Ramos (cell line): ENCODE measurements at regions not wholly inside any gene's neighbourhood (a gene's known extent, or its start where the extent isn't known, plus 50 kb on each side); places are given as distances from the start of the nearest gene placed in this dataset.

Source experiments
- in situ Hi-C: fragments of 300-500 bp; cut with MboI; formaldehyde crosslinking; loops from one replicate; pipeline ENCODE4 v1.14.3; 2022; ENCODE audit warnings: low sequenced_read_pairs; ENCODE audit not compliant: unreplicated experiment

- in situ Hi-C loops = no loop called here
These were observed 67.7 kb upstream of the NTF3 start for GRCh38 chr12:5364036-5364770.

DNA sequence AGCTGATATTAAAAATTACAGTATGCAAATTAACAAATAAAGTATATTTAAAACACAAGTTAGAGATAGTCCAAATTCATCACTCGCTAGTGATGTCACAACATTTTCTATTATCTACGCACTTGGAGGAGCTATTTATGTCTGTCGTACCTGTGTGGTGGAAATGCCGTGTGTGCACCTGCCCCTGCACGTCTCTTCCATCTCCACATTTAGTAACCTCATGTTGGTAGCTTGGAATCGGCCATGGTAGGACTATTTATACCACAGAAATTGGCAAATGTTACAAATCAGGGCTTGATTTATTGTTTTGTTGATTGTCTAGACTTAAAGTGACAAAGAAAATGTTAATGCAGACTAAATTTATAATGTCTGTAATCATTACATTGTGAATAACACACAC, 62.6 kb upstream of the NTF3 start:
- in situ Hi-C loops = no loop called here

DNA sequence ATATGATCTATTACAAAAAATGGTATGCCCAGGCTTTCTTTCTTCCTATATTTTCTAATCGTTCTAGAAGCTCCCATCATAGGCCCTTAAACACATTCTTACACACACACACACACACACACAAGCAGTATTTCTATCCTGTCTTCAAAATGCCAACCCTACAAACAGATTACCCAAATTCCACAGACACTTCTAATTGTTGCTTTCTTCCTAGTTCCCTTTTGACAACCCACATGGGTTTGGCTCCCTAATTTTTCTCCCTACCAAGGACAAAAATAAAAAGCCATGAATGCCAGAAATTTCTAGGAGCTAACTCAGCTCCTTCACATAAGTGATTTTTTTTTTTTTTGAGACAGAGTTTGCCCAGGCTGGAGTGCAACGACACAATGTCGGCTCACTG, 60.3 kb upstream of the NTF3 start:
- in situ Hi-C loops = no loop called here

- in situ Hi-C loops = no loop called here
These were observed 57.2 kb upstream of the NTF3 start for GRCh38 chr12:5374713-5375112.

GRCh38 chr12:5375547-5376295, 56.2 kb upstream of the NTF3 start:
- in situ Hi-C loops = no loop called here

GRCh38 chr12:5376591-5377207, 55.2 kb upstream of the NTF3 start:
- in situ Hi-C loops = no loop called here

GRCh38 chr12:5377997-5378592, 53.8 kb upstream of the NTF3 start:
- in situ Hi-C loops = no loop called here

DNA sequence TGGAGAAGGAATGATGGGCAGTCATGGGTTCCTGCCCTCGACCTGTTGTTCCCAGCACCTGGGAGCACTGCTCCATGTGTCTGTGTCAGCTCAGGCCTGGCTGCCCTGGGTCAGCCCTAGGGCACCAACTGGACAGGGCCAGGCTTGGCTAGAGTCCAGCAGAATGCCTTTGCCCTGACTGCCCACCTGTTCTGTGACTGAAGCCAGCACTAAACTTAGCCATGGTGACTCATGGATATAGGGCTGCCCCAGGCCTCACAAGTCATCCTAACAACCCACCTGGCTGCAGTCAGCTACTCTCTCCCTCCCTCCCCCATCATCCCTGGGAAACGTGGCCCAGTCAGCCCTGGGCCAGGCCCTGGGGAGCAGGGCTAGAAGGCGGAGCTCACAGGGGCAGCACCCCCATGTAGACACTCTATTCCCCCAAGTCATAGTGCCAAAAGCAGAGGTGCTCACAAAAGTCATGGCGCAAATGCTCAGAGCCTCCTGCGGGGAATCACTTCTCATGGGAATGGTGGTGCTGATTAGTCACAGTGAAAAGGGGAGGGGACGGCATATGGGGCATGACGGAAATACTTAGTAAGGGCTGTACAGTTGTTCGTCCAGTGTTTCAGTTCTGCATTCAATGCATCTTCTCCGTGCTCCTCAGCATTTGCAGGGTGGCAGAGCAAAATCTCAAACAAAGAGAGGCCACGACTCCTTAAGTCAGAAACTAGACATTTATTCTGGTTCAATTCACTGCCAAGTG, 52.0 kb upstream of the NTF3 start:
- in situ Hi-C loops = no loop called here
